ENCODE measurements at regions not wholly inside any gene's neighbourhood (a gene's known extent, or its start where the extent isn't known, plus 50 kb on each side); places are given as distances from the start of the nearest gene placed in this dataset.

- no peak overlapping the region for H3K27ac ChIP-seq
- no peaks in the 10 kb centered on the region for H3K4me1 ChIP-seq
- no peak for DNase-seq
- no peaks in the 10 kb centered on the region for H3K9me3 ChIP-seq
- H3K36me3 ChIP-seq, result no peaks in the 10 kb centered on the region
- TF ChIP-seq POLR2A (IDR thresholded peaks at IDR 0.05), result no peak
- TF ChIP-seq CTCF (IDR thresholded peaks at IDR 0.05), result no peak
- intact Hi-C loops (cut with DNase I; ENCODE audit: low total_unique reads), result no loop called here
- H3K4me3 ChIP-seq, result no peak overlapping the region
- no peaks in the 10 kb centered on the region for H3K27me3 ChIP-seq
Observed at GRCh38 chr7:79973455-79973854, 161.2 kb upstream of the GNAI1 start.

GRCh38 chr7:79971058-79971457 is 163.6 kb upstream of the GNAI1 start:
- no peak for DNase-seq
- H3K4me3 ChIP-seq, result no peak overlapping the region
- intact Hi-C loops (cut with DNase I; ENCODE audit: low total_unique reads), result no loop called here

GRCh38 chr7:79968894-79969293 is 165.7 kb upstream of the GNAI1 start:
- Histone ChIP-seq H3K4me1 (no peaks in the 10 kb centered on the region), H3K4me3 (no peak overlapping the region), H3K27ac (no peak overlapping the region), H3K27me3 (no peaks in the 10 kb centered on the region), H3K36me3 (no peaks in the 10 kb centered on the region), H3K9me3 (no peaks in the 10 kb centered on the region)
- TF ChIP-seq CTCF (IDR thresholded peaks at IDR 0.05), result no peak
- no peak for TF ChIP-seq POLR2A (IDR thresholded peaks at IDR 0.05)
- no peak for DNase-seq
- intact Hi-C loops (cut with DNase I; ENCODE audit: low total_unique reads), result no loop called here

More at GRCh38 chr7:79971058-79971457, 163.6 kb upstream of the GNAI1 start:
- no peaks in the 10 kb centered on the region for H3K36me3 ChIP-seq
- no peaks in the 10 kb centered on the region for H3K9me3 ChIP-seq
- TF ChIP-seq CTCF (IDR thresholded peaks at IDR 0.05), result no peak
- no peak for TF ChIP-seq POLR2A (IDR thresholded peaks at IDR 0.05)
- no peaks in the 10 kb centered on the region for H3K27me3 ChIP-seq
- H3K4me1 ChIP-seq, result no peaks in the 10 kb centered on the region
- no peak overlapping the region for H3K27ac ChIP-seq

- Histone ChIP-seq H3K36me3 (no peaks in the 10 kb centered on the region), H3K9me3 (no peaks in the 10 kb centered on the region), H3K27ac (no peak overlapping the region), H3K4me3 (no peak overlapping the region), H3K4me1 (no peaks in the 10 kb centered on the region), H3K27me3 (no peaks in the 10 kb centered on the region)
- TF ChIP-seq CTCF (IDR thresholded peaks at IDR 0.05) (no peak), POLR2A (IDR thresholded peaks at IDR 0.05) (no peak)
- intact Hi-C loops (cut with DNase I; ENCODE audit: low total_unique reads), result no loop called here
- DNase-seq, result no peak
Observed at GRCh38 chr7:79968077-79968648, 166.5 kb upstream of the GNAI1 start.

- H3K36me3 ChIP-seq, result no peaks in the 10 kb centered on the region
- no peaks in the 10 kb centered on the region for H3K9me3 ChIP-seq
- no peak overlapping the region for H3K27ac ChIP-seq
- intact Hi-C loops (cut with DNase I; ENCODE audit: low total_unique reads), result no loop called here
- no peaks in the 10 kb centered on the region for H3K27me3 ChIP-seq
- TF ChIP-seq CTCF (IDR thresholded peaks at IDR 0.05), result no peak
- TF ChIP-seq POLR2A (IDR thresholded peaks at IDR 0.05), result no peak
- DNase-seq, result no peak
- no peaks in the 10 kb centered on the region for H3K4me1 ChIP-seq
- no peak overlapping the region for H3K4me3 ChIP-seq
Observed at GRCh38 chr7:79965946-79966345, 168.7 kb upstream of the GNAI1 start.

All from uterus (tissue), 3 donors.